HEK293 (cell line): ENCODE measurements at regions not wholly inside any gene's neighbourhood (a gene's known extent, or its start where the extent isn't known, plus 50 kb on each side); places are given as distances from the start of the nearest gene placed in this dataset.

Source experiments
- CTCF ChIP-seq: fragments of 450-650 bp; formaldehyde crosslinking; IDR thresholded peaks from 2 replicates; pipeline ENCODE4 v1.5.1; 2016; ENCODE audit warnings: missing biosample characterization, missing genetic modification characterization
- ZBTB1 ChIP-seq: fragments of 450-650 bp; formaldehyde crosslinking; IDR thresholded peaks from 2 replicates; pipeline ENCODE4 v1.5.1; 2016; ENCODE audit warnings: missing biosample characterization, missing genetic modification characterization
- ZNF654 ChIP-seq: fragments of 450-650 bp; formaldehyde crosslinking; IDR thresholded peaks from 2 replicates; pipeline ENCODE4 v1.5.1; 2016; ENCODE audit warnings: low read depth, missing biosample characterization, missing genetic modification characterization

DNA sequence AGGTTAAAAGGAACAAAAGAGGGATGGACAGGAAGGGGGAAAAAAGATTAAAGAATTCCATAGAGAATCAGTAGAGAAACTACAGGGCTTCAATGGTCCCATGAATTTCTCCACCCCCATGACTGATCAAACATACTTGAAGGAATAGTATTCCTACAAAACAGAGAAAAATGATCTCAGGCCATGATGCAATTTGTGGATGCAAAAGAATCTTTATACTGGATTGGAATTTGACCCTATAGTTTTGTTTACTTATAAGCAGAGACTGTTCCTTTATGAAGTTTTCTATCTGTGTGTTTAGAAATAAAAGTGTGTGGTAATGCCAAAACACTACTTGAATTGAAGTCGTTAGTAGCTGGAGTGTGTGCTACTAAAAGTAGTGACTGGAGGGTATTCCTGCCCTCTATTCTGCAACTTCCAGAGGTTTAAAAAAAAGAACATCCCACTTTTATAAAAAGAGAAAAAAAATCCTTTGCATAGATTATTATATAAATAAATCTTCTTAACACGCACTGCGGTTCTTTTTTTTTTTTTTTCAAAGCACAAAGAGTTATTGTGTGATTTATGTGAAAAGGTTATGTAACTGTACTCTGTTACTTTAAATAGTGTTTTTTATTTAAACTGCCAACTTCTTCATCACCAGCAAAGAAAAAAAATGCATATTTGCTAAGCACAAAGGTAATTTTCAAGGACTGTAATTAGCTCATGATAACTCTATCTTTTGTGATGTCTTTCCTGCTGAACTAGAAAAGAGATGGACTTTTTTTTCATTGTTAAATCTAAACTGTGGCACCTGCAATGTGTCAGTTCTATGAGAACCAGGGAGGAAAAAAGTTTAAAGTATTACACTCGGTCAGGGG lies 214.5 kb upstream of the CITED2 start:
- no peak for TF ChIP-seq CTCF (tag by site-specific recombination)
- no peak for TF ChIP-seq ZBTB1 (tag by site-specific recombination)
- TF ChIP-seq ZNF654 (tag by site-specific recombination): no peak
